HepG2 (cell line): ENCODE measurements at regions not wholly inside any gene's neighbourhood (a gene's known extent, or its start where the extent isn't known, plus 50 kb on each side); places are given as distances from the start of the nearest gene placed in this dataset.
A peak's percentile ranks its signal among the peaks of the same experiment; 100 is the strongest.

Source experiments
- ATAC-seq: fragments of 200-7000 bp; cut with Tn5 transposase; 3 replicates; pipeline ENCODE4 v1.9.1; 2020; ENCODE audit warnings: mild to moderate bottlenecking, moderate library complexity
- BruUV-seq: library from RNA; stranded (reverse); fragments of 400-500 nt; replicated peaks from 2 replicates; lab custom pipeline; 2021; lab: Mats Ljungman, UMichigan
- CTCF ChIA-PET: fragments of 300-600 bp; formaldehyde crosslinking; extraction: SDS; loops from one replicate; lab custom pipeline; 2021; ENCODE audit warnings: low total read pairs, inconsistent platforms, low intra/inter-chr PET ratio; lab: Yijun Ruan, JAX
- POLR2A ChIA-PET: fragments of 350-600 bp; sonication (Branson Sonifier 250); formaldehyde crosslinking; loops from one replicate; lab custom pipeline; 2020; ENCODE audit warnings: antibody characterized with exemption, inconsistent platforms; lab: Yijun Ruan, JAX
- DNase-seq: peaks from one replicate; pipeline ENCODE4 v3.0.0-alpha.2; 2015; ENCODE audit warnings: low spot score
- FAIRE-seq: peaks from 3 replicates; lab custom pipeline; 2011; peaks lifted over from hg19 to GRCh38; lab: Jason Lieb, UNC
- H2AFZ ChIP-seq: one replicate; pipeline ENCODE4 v1.6.1; 2011; ENCODE audit warnings: low read length, inconsistent platforms
- H3K27ac ChIP-seq: fragments of 300-600 bp; 3 replicates; pipeline ENCODE4 v1.8.0; 2011; ENCODE audit warnings: mixed run types, mild to moderate bottlenecking, mixed read lengths, low read length, inconsistent platforms; ENCODE audit not compliant: insufficient read depth; ENCODE audit errors: extremely low read length
- H3K27me3 ChIP-seq, 2 experiments: fragments of 200-600 bp in 1 of 2; 2 replicates in 1 of 2; 3 replicates in 1 of 2; pipeline versions ENCODE4 v1.6.0 to v1.8.0; 2011; ENCODE audit warnings: low read length in 2 of 2, mild to moderate bottlenecking in 2 of 2, moderate library complexity in 2 of 2, inconsistent platforms in 1 of 2; ENCODE audit not compliant: insufficient read depth in 2 of 2, control insufficient read depth in 1 of 2
- H3K36me3 ChIP-seq, 2 experiments: fragments of 200-600 bp in 1 of 2; replicated peaks in 1 of 2; 2 replicates in 1 of 2; 3 replicates in 1 of 2; pipeline versions ENCODE4 v1.5.1 to v1.8.0; 2011; ENCODE audit warnings: low read length in 2 of 2, inconsistent platforms in 1 of 2; ENCODE audit not compliant: insufficient read depth in 2 of 2, control insufficient read depth in 1 of 2
- H3K4me1 ChIP-seq: 2 replicates; pipeline ENCODE4 v1.5.1; 2012; ENCODE audit warnings: low read length, inconsistent platforms; ENCODE audit not compliant: insufficient read depth
- H3K4me2 ChIP-seq: 2 replicates; pipeline ENCODE4 v1.6.0; 2011; ENCODE audit warnings: low read depth, low read length, inconsistent platforms
- H3K4me3 ChIP-seq, 3 experiments: fragments of 200-600 bp in 1 of 3; sonication (generic), shearing (Covaris generic) in 1 of 3; replicated peaks in 1 of 3; 2 replicates each; pipeline ENCODE4 v1.5.1; 2011 to 2016; ENCODE audit warnings: low read length in 3 of 3, inconsistent platforms in 2 of 3, low read depth in 2 of 3, mild to moderate bottlenecking in 2 of 3, control low read depth in 1 of 3, mixed read lengths in 1 of 3; ENCODE audit not compliant: insufficient read depth in 1 of 3
- H3K79me2 ChIP-seq: one replicate; pipeline ENCODE4 v1.6.1; 2011; ENCODE audit warnings: low read length, inconsistent platforms; ENCODE audit not compliant: insufficient read depth
- H3K9ac ChIP-seq: 2 replicates; pipeline ENCODE4 v1.6.0; 2011; ENCODE audit warnings: mild to moderate bottlenecking, low read depth, low read length, inconsistent platforms; ENCODE audit not compliant: insufficient read depth
- H3K9me3 ChIP-seq: 2 replicates; pipeline ENCODE4 v1.5.1; 2012; ENCODE audit warnings: mild to moderate bottlenecking, low read length
- H4K20me1 ChIP-seq: 2 replicates; pipeline ENCODE4 v1.6.0; 2011; ENCODE audit warnings: inconsistent platforms, mild to moderate bottlenecking, low read length, moderate library complexity; ENCODE audit not compliant: insufficient read depth
- ATF7-NPFF ChIP-seq: sonication (generic); formaldehyde crosslinking; IDR thresholded peaks from 2 replicates; pipeline ENCODE4 v1.8.1; 2023; ENCODE audit warnings: mild to moderate bottlenecking, low read depth, missing genetic modification reagents, moderate library complexity
- FOXA1 ChIP-seq, 2 experiments: fragments of 450-650 bp in 1 of 2; sonication (generic) in 1 of 2; formaldehyde crosslinking in 1 of 2; IDR thresholded peaks; 2 replicates each; pipeline versions ENCODE4 v1.4.0 to v1.6.1; 2016 to 2020; ENCODE audit warnings: missing genetic modification reagents in 1 of 2
- FOXC1 ChIP-seq: sonication (generic); formaldehyde crosslinking; IDR thresholded peaks from 2 replicates; pipeline ENCODE4 v1.8.0; 2022; ENCODE audit warnings: mild to moderate bottlenecking, missing genetic modification reagents, borderline replicate concordance
- MAFF ChIP-seq: IDR thresholded peaks from 2 replicates; pipeline ENCODE4 v1.6.1; 2011; ENCODE audit warnings: low read depth, low read length, improper control_type of control experiment
- MAFK ChIP-seq, 2 experiments: IDR thresholded peaks in 1 of 2; conservative IDR thresholded peaks in 1 of 2; 2 replicates each; pipeline ENCODE4 v1.6.1; 2011; ENCODE audit warnings: improper control_type of control experiment in 2 of 2, low read length in 2 of 2
- SP2 ChIP-seq: sonication (generic); formaldehyde crosslinking; IDR thresholded peaks from 2 replicates; pipeline ENCODE4 v1.5.1; 2020; ENCODE audit warnings: mild to moderate bottlenecking, missing genetic modification reagents
- ZBTB10 ChIP-seq: sonication (generic); formaldehyde crosslinking; IDR thresholded peaks from 2 replicates; pipeline ENCODE4 v1.4.0; 2020; ENCODE audit warnings: missing genetic modification reagents, borderline replicate concordance
- ZHX2 ChIP-seq, 2 experiments: sonication (generic) in 1 of 2; formaldehyde crosslinking in 1 of 2; IDR thresholded peaks; 2 replicates each; pipeline versions ENCODE4 v1.6.1 to v1.9.0; 2014 to 2022; ENCODE audit warnings: antibody characterized with exemption in 1 of 2, borderline replicate concordance in 1 of 2, inconsistent platforms in 1 of 2, low read depth in 1 of 2, missing genetic modification reagents in 1 of 2
- ZNF563 ChIP-seq: sonication (generic); formaldehyde crosslinking; IDR thresholded peaks from 2 replicates; pipeline ENCODE4 v1.8.0; 2022; ENCODE audit warnings: mild to moderate bottlenecking, moderate library complexity, missing genetic modification reagents
- ZNF615 ChIP-seq: sonication (generic); formaldehyde crosslinking; IDR thresholded peaks from 2 replicates; pipeline ENCODE4 v1.5.0; 2020; ENCODE audit warnings: mild to moderate bottlenecking, missing genetic modification reagents, borderline replicate concordance
- WGBS: methylation state at CpG from one replicate; pipeline ENCODE4 v1.1.6; 2017; ENCODE audit warnings: low lambda C conversion rate; 5-methylcytosine and 5-hydroxymethylcytosine counted together
- in situ Hi-C: cut with HindIII; loops from 2 replicates; pipeline ENCODE4 v1.10.0; 2017; ENCODE audit warnings: low pct_unique_long_range_greater_than_20kb; ENCODE audit not compliant: extremely low pct_ligation_motif_present
- intact Hi-C: fragments of 100-400 bp; cut with micrococcal nuclease; formaldehyde crosslinking; loops from one replicate; pipeline ENCODE4 v1.10.0; 2022; ENCODE audit not compliant: unreplicated experiment

- CTCF ChIA-PET: no interaction called here
- Histone ChIP-seq H3K4me1 (no peaks in the 10 kb centered on the region), H3K27me3 (no peaks in the 10 kb centered on the region), H3K4me3 (no peak overlapping the region), H2AFZ (no peak overlapping the region), H3K27ac (no peak overlapping the region), H3K79me2 (no peaks in the 10 kb centered on the region), H3K9ac (no peak overlapping the region), H3K36me3 (no peaks in the 10 kb centered on the region), H3K9me3 (peaks cover 73% of the 10 kb centered on the region), H3K4me2 (no peak overlapping the region), H4K20me1 (no peaks in the 10 kb centered on the region)
- intact Hi-C loops (no loop called here), in situ Hi-C loops (no loop called here)
- DNase-seq (no peak), ATAC-seq (no peak), FAIRE-seq (no peak)
- peak; percentile 29; the same call in 1 of the 2 replicates for TF ChIP-seq MAFF
- no peak for TF ChIP-seq FOXA1 (IDR thresholded peaks at IDR 0.05)
- TF ChIP-seq FOXA1 (CRISPR knock-in tag; IDR thresholded peaks at IDR 0.05): no peak
- TF ChIP-seq MAFK (conservative IDR thresholded peaks at IDR 0.05 in 1 of 2, IDR thresholded peaks at IDR 0.05 in 1 of 2; ENCODE audit: low read length in 2 of 2): peak; percentile 31 to 55; a peak in 2 of 4 replicates
- BruUV-seq: no TSS peak
- POLR2A ChIA-PET: no interaction called here
- 89% methylated on average over 2 of the region's 2 CpGs for WGBS
These were observed 413.0 kb upstream of the PTPRD start for GRCh38 chr9:11025775-11026174.

- Histone ChIP-seq H2AFZ (no peak overlapping the region), H4K20me1 (no peaks in the 10 kb centered on the region), H3K36me3 (no peaks in the 10 kb centered on the region), H3K4me2 (no peak overlapping the region), H3K79me2 (no peaks in the 10 kb centered on the region), H3K27ac (no peak overlapping the region), H3K27me3 (no peaks in the 10 kb centered on the region), H3K9me3 (peaks cover 86% of the 10 kb centered on the region), H3K4me3 (no peak overlapping the region), H3K4me1 (no peaks in the 10 kb centered on the region), H3K9ac (no peak overlapping the region)
- no peak for DNase-seq
- FAIRE-seq: no peak
- ChIA-PET CTCF (no interaction called here), POLR2A (no interaction called here)
- intact Hi-C loops: no loop called here
- ATAC-seq: no peak
- BruUV-seq: no TSS peak
- 22% methylated on average over 5 of the region's 7 CpGs for WGBS
- in situ Hi-C loops: no loop called here
- TF ChIP-seq ZBTB10 (CRISPR knock-in tag) (no peak), ZNF563 (no peak), SP2 (no peak), ZNF615 (CRISPR knock-in tag) (no peak), ZHX2 (IDR thresholded peaks at IDR 0.05; ENCODE audit: low read depth) (no peak), ZHX2 (CRISPR knock-in tag; IDR thresholded peaks at IDR 0.05; ENCODE audit: borderline replicate concordance) (no peak), ATF7-NPFF (CRISPR knock-in tag) (no peak), FOXC1 (no peak)
These were observed 425.6 kb upstream of the PTPRD start for GRCh38 chr9:11038366-11038765.
